Lung (tissue), 11 donors: ENCODE measurements at regions not wholly inside any gene's neighbourhood (a gene's known extent, or its start where the extent isn't known, plus 50 kb on each side); places are given as distances from the start of the nearest gene placed in this dataset.

ENCODE experiments used
- ATAC-seq: fragments of 200-7000 bp; cut with Tn5 transposase; one replicate; pipeline ENCODE4 v1.9.1; 2020; ENCODE audit warnings: moderate number of reproducible peaks; ENCODE audit not compliant: insufficient read depth, low FRiP score
- DNase-seq, 3 donors: peaks; one replicate each; pipeline ENCODE4 v3.0.0-alpha.2; 2013 to 2017
- H3K27ac ChIP-seq, 2 donors: one replicate each; pipeline ENCODE4 v1.5.1; 2013; ENCODE audit warnings: mild to moderate bottlenecking in 2 of 2, moderate library complexity in 2 of 2, control low read depth in 1 of 2, inconsistent platforms in 1 of 2, low read depth in 1 of 2, low read length in 1 of 2
- H3K27me3 ChIP-seq, 3 donors: one replicate each; pipeline ENCODE4 v1.5.1; 2013; ENCODE audit warnings: low read length in 2 of 3; ENCODE audit not compliant: control insufficient read depth in 3 of 3, insufficient read depth in 3 of 3
- H3K36me3 ChIP-seq, 4 donors: one replicate each; pipeline ENCODE4 v1.5.1; 2013; ENCODE audit warnings: low read length in 4 of 4, mild to moderate bottlenecking in 1 of 4, moderate library complexity in 1 of 4; ENCODE audit not compliant: control insufficient read depth in 4 of 4, insufficient read depth in 4 of 4
- H3K4me1 ChIP-seq, 5 donors: one replicate each; pipeline ENCODE4 v1.5.1; 2013; ENCODE audit warnings: low read length in 5 of 5, mild to moderate bottlenecking in 2 of 5, moderate library complexity in 1 of 5; ENCODE audit not compliant: control insufficient read depth in 5 of 5, insufficient read depth in 5 of 5
- H3K4me3 ChIP-seq: one replicate; pipeline ENCODE4 v1.5.1; 2013; ENCODE audit warnings: mild to moderate bottlenecking, control low read depth, moderate library complexity
- H3K9ac ChIP-seq, 2 donors: one replicate each; pipeline ENCODE4 v1.5.1; 2013; ENCODE audit warnings: low read length in 2 of 2, control low read depth in 1 of 2; ENCODE audit not compliant: insufficient read depth in 1 of 2
- H3K9me3 ChIP-seq, 4 donors: one replicate each; pipeline ENCODE4 v1.5.1; 2013; ENCODE audit warnings: low read length in 3 of 4, mild to moderate bottlenecking in 1 of 4, moderate library complexity in 1 of 4; ENCODE audit not compliant: control insufficient read depth in 4 of 4, insufficient read depth in 3 of 4
- CTCF ChIP-seq: IDR thresholded peaks from 2 replicates; pipeline ENCODE4 v1.5.1; 2012; ENCODE audit warnings: mild to moderate bottlenecking; ENCODE audit errors: control extremely low read depth, extremely low read depth
- WGBS, 2 donors: extraction: QIAGEN DNeasy Blood & Tissue Kit; methylation state at CpG; one replicate each; pipeline ENCODE4 v1.1.7; 2013; 5-methylcytosine and 5-hydroxymethylcytosine counted together
- donor health status: control.
- donor health status: control.
- donor health status: Bipolar disorder and iron deficiency.
- donor health status: healthy.
- donor health status: DM: yes; HTN: yes; CAD: no.

- no peaks in the 10 kb centered on the region for H3K9me3 ChIP-seq
- H3K9ac ChIP-seq: no peak overlapping the region
- H3K27ac ChIP-seq: no peak overlapping the region
- ATAC-seq (no peak), DNase-seq (no peak)
- H3K4me3 ChIP-seq: no peak overlapping the region
- 82 to 89% methylated on average over 21 of the region's 21 CpGs for WGBS, 2 donors
- H3K4me1 ChIP-seq: no peaks in the 10 kb centered on the region
- no peaks in the 10 kb centered on the region for H3K27me3 ChIP-seq
- H3K36me3 ChIP-seq: no peaks in the 10 kb centered on the region
- no peak for TF ChIP-seq CTCF
These were observed 71.0 kb upstream of the ADAMTS2 start for GRCh38 chr5:179416114-179416822.

GRCh38 chr5:179415291-179416060, 70.2 kb upstream of the ADAMTS2 start:
- DNase-seq: no peak
- H3K4me1 ChIP-seq: no peaks in the 10 kb centered on the region
- 85 to 91% methylated on average over 11 of the region's 11 CpGs for WGBS, 2 donors

GRCh38 chr5:179414459-179415261, 69.4 kb upstream of the ADAMTS2 start:
- Histone ChIP-seq H3K36me3 (no peaks in the 10 kb centered on the region), H3K27me3 (no peaks in the 10 kb centered on the region), H3K27ac (no peak overlapping the region), H3K9ac (no peak overlapping the region), H3K4me3 (no peak overlapping the region), H3K4me1 (no peaks in the 10 kb centered on the region), H3K9me3 (no peaks in the 10 kb centered on the region)
- TF ChIP-seq CTCF: no peak
- no peak for DNase-seq
- ATAC-seq: no peak
- 77 to 80% methylated on average over 10 of the region's 10 CpGs for WGBS, 2 donors

More at GRCh38 chr5:179415291-179416060, 70.2 kb upstream of the ADAMTS2 start:
- Histone ChIP-seq H3K27me3 (no peaks in the 10 kb centered on the region), H3K36me3 (no peaks in the 10 kb centered on the region), H3K4me3 (no peak overlapping the region), H3K9ac (no peak overlapping the region), H3K27ac (no peak overlapping the region), H3K9me3 (no peaks in the 10 kb centered on the region)
- no peak for TF ChIP-seq CTCF
- no peak for ATAC-seq
